ENCODE measurements at regions not wholly inside any gene's neighbourhood (a gene's known extent, or its start where the extent isn't known, plus 50 kb on each side); places are given as distances from the start of the nearest gene placed in this dataset.

GRCh38 chr7:155863721-155864151 lies 51.5 kb upstream of the SHH start:
- H3K27me3 ChIP-seq: peaks cover 72% of the 10 kb centered on the region
- ATAC-seq: no peak
- WGBS, 2 donors (ENCODE audit: low coverage in 1 of 2): 90% methylated on average over 2 of the region's 11 CpGs; no CpG with 5 or more reads in 1 of the 2 donors
- no peak overlapping the region for H3K27ac ChIP-seq
- peaks cover 0 to 9% (median 0%) of the 10 kb centered on the region in 3 donors for H3K4me1 ChIP-seq
- no peaks in the 10 kb centered on the region for H3K9me3 ChIP-seq
- H3K4me3 ChIP-seq: no peak overlapping the region
- no peaks in the 10 kb centered on the region for H3K36me3 ChIP-seq
- TF ChIP-seq POLR2AphosphoS5 (IDR thresholded peaks at IDR 0.05): no peak
- TF ChIP-seq CTCF (IDR thresholded peaks at IDR 0.05): no peak
- TF ChIP-seq POLR2A (IDR thresholded peaks at IDR 0.05): no peak
- TF ChIP-seq EP300 (IDR thresholded peaks at IDR 0.05): no peak

- Histone ChIP-seq H3K27me3 (peaks cover 75% of the 10 kb centered on the region), H3K4me1 (peaks cover 0 to 9% (median 0%) of the 10 kb centered on the region in 3 donors), H3K4me3 (no peak overlapping the region), H3K36me3 (no peaks in the 10 kb centered on the region), H3K27ac (no peak overlapping the region), H3K9me3 (no peaks in the 10 kb centered on the region)
- TF ChIP-seq EP300 (IDR thresholded peaks at IDR 0.05): no peak
- 76 to 91% methylated on average over 4 to 8 of the region's 12 CpGs for WGBS, 2 donors (ENCODE audit: low coverage in 1 of 2)
- no peak for ATAC-seq
Measured at GRCh38 chr7:155862123-155862892, 50.0 kb upstream of the SHH start.

Small RNAs in the stretch of these regions (small RNA-seq; reads per million reads assigned to genes)
- gene AC093813.1: 0 reads per million in 4 donors
- 0 reads per million in 4 donors for gene RF00019
